ENCODE measurements at regions not wholly inside any gene's neighbourhood (a gene's known extent, or its start where the extent isn't known, plus 50 kb on each side); places are given as distances from the start of the nearest gene placed in this dataset.

DNA sequence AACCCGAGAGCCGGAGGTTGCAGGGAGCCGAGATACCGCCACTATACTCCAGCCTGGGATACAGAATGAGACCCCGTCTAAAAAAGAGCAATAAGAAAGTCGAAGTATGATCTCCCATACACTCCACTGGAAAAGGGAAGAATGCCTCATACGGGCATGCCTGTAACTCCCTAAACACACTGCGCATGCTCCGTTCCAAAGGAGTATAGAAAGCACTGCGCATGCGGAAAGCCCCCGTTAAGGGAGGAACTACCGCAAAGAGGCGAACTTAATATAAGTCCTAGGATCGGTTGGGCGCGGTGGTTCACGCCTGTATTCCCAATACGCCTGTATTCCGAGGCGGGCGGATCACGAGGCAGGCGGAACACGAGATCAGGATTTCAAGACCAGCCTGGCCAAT lies 313.1 kb upstream of the ERCC4 start:
- TF ChIP-seq, protein P1, sequence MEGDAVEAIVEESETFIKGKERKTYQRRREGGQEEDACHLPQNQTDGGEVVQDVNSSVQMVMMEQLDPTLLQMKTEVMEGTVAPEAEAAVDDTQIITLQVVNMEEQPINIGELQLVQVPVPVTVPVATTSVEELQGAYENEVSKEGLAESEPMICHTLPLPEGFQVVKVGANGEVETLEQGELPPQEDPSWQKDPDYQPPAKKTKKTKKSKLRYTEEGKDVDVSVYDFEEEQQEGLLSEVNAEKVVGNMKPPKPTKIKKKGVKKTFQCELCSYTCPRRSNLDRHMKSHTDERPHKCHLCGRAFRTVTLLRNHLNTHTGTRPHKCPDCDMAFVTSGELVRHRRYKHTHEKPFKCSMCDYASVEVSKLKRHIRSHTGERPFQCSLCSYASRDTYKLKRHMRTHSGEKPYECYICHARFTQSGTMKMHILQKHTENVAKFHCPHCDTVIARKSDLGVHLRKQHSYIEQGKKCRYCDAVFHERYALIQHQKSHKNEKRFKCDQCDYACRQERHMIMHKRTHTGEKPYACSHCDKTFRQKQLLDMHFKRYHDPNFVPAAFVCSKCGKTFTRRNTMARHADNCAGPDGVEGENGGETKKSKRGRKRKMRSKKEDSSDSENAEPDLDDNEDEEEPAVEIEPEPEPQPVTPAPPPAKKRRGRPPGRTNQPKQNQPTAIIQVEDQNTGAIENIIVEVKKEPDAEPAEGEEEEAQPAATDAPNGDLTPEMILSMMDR (IDR thresholded peaks at IDR 0.05) = no peak
- no peak for TF ChIP-seq POLR2AphosphoS5 (IDR thresholded peaks at IDR 0.05)
- no peak for TF ChIP-seq POLR2A (IDR thresholded peaks at IDR 0.05; ENCODE audit: low read depth)
- no peak for TF ChIP-seq EP300 (IDR thresholded peaks at IDR 0.05)
